SK-N-SH treated with all-trans-retinoic acid at 6 μM for 48 hours (cell line): ENCODE measurements at regions not wholly inside any gene's neighbourhood (a gene's known extent, or its start where the extent isn't known, plus 50 kb on each side); places are given as distances from the start of the nearest gene placed in this dataset.

Source experiments
- CREB5 ChIP-seq: fragments of 250-450 bp; sonication (Bioruptor Pico); IDR thresholded peaks from 2 replicates; pipeline ENCODE4 v1.5.1; 2020; ENCODE audit warnings: low read depth, mild to moderate bottlenecking, moderate library complexity
- ESRRG ChIP-seq: fragments of 250-450 bp; sonication (Bioruptor Pico); IDR thresholded peaks from 2 replicates; pipeline ENCODE4 v1.6.1; 2021; ENCODE audit warnings: mild to moderate bottlenecking
- PATZ1 ChIP-seq: fragments of 250-450 bp; sonication (Bioruptor Pico); IDR thresholded peaks from 2 replicates; pipeline ENCODE4 v1.8.0; 2020; ENCODE audit warnings: mild to moderate bottlenecking, moderate library complexity, borderline replicate concordance
- RARB ChIP-seq: fragments of 250-450 bp; sonication (Bioruptor Pico); IDR thresholded peaks from 2 replicates; pipeline ENCODE4 v1.8.0; 2021; ENCODE audit warnings: mild to moderate bottlenecking, moderate library complexity
- SNAI2 ChIP-seq: fragments of 250-450 bp; sonication (Bioruptor Pico); IDR thresholded peaks from 2 replicates; pipeline ENCODE4 v1.5.0; 2020; ENCODE audit warnings: mild to moderate bottlenecking, moderate library complexity
- ZFP3 ChIP-seq: fragments of 250-450 bp; sonication (Bioruptor Pico); IDR thresholded peaks from 2 replicates; pipeline ENCODE4 v1.5.0; 2020; ENCODE audit warnings: mild to moderate bottlenecking, moderate library complexity
- ZNF70 ChIP-seq: fragments of 450-650 bp; formaldehyde crosslinking; IDR thresholded peaks from 2 replicates; pipeline ENCODE4 v1.5.0; 2020; ENCODE audit warnings: mild to moderate bottlenecking, moderate library complexity

GRCh38 chr3:72586694-72587093 is 261.6 kb downstream of the SHQ1 start:
- TF ChIP-seq CREB5 (CRISPR knock-in tag) = no peak
- no peak for TF ChIP-seq ZFP3 (CRISPR knock-in tag)
- TF ChIP-seq PATZ1 (CRISPR knock-in tag) = no peak
- TF ChIP-seq SNAI2 = no peak
- TF ChIP-seq ZNF70 (CRISPR knock-in tag) = no peak
- TF ChIP-seq ESRRG (CRISPR knock-in tag) = no peak
- TF ChIP-seq RARB (CRISPR knock-in tag) = no peak
